ENCODE measurements at regions not wholly inside any gene's neighbourhood (a gene's known extent, or its start where the extent isn't known, plus 50 kb on each side); places are given as distances from the start of the nearest gene placed in this dataset.

DNA sequence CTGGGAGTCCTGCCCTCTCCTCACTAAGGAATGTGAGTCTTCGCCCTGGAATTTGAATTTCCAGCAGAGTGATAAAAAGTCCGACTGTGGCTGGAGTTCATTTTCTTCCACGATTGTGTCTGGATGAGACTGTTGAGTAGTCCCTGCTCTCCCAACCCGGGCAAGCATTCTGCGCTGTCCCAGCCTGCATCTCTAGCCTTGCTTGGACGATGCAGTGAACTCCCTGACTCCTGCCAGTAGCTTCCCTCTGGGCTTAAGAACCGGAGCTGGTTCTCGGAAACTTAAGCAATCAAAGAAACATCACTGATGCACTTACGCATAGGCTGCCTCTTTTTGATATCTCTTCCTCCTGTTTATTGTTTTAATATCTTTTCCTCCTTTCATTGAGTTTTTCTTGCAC, 116.0 kb upstream of the FZD8 start:
- DNase-seq: no peak

GRCh38 chr10:35754519-35754918, 112.4 kb upstream of the FZD8 start:
- DNase-seq: no peak

GRCh38 chr10:35752469-35753461, 110.7 kb upstream of the FZD8 start:
- DNase-seq: no peak

GRCh38 chr10:35751347-35751746, 109.3 kb upstream of the FZD8 start:
- DNase-seq: no peak

DNA sequence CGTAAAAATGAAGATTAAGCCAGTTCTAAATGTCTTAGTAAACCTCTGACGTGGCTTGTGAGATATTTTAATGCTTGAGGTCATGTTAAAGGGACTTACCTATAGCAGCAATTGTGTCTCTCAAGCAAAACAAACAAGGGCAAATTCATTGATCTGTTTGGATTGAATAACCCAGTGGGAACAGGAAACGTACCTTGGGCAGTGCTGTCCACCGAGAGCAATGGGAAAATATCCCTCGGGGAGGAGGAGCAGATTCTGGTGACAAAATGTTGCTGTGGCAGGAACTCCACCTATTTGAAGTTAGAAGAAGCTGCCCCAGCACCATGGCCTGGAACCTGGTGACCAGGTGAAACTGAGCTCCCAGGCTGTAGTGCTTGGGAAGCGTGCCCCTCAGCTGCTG, 107.1 kb upstream of the FZD8 start:
- DNase-seq: no peak

GRCh38 chr10:35745617-35746403, 103.7 kb upstream of the FZD8 start:
- no peak for DNase-seq

DNA sequence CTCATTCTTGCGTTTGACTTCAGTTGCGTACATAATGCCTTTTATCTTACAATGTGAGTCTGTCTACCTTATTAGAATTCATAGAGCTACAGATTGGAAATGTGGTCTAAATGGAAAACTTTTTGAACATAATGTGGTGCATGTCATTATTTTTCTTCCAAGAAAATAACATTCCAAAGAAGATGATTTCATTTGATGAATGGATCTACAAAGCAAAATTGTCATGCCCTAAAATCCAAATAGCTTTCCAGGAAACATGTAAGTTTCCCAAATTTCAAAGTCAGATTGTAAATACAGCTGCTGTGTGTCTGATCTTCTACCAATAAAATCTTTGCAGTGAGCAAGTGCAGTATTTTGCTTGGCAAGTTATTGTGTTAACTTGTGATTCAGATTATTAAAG, 101.8 kb upstream of the FZD8 start:
- DNase-seq: no peak

DNA sequence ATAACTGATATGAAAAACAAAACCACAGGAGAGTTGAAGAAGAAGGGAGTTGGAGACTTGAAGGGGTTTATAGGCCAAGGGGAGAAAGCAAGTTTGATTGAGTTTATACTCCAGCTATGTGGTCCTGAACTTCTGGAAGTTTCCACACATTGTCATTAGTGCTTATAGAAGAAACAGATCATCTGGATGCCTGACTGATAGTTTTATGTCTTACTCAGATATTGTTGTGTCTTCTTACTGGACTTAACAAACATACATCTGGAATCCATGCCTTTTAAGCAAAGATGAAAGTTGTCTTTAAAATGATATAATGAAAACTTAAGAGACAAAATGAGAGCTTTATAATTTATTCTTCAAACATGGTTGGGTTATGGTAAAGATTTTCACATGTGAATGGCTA, 101.3 kb upstream of the FZD8 start:
- DNase-seq: no peak

GRCh38 chr10:35739998-35740397, 97.9 kb upstream of the FZD8 start:
- no peak for DNase-seq

- DNase-seq: no peak
These were observed 93.3 kb upstream of the FZD8 start for GRCh38 chr10:35735412-35735811.

GRCh38 chr10:35731828-35732227, 89.7 kb upstream of the FZD8 start:
- no peak for DNase-seq

DNA sequence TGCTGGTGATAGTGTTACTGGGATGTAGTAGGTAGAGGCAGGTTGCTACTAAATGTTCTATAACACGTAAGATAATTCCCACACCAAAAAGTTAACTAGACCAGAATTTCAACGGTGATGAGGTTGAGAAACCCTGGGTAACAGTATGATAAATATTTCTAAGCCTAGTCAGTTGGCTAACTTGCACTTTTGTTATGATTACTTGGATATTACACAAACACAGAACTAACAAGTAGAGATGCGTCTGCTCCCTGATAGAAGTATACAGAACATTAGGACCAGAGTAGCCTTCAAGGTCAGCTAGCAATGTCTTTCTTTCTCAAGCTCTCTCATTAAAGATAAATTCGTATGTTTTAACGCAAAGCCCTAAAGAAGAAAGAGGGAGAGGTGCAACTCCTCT, 86.2 kb upstream of the FZD8 start:
- DNase-seq: no peak

- DNase-seq: no peak
These were observed 84.8 kb upstream of the FZD8 start for GRCh38 chr10:35726846-35727245.

GRCh38 chr10:35723992-35724391, 81.9 kb upstream of the FZD8 start:
- DNase-seq: no peak

GRCh38 chr10:35723059-35723458, 81.0 kb upstream of the FZD8 start:
- no peak for DNase-seq

GRCh38 chr10:35722636-35723035, 80.5 kb upstream of the FZD8 start:
- no peak for DNase-seq

GRCh38 chr10:35722226-35722625, 80.1 kb upstream of the FZD8 start:
- DNase-seq: no peak

DNA sequence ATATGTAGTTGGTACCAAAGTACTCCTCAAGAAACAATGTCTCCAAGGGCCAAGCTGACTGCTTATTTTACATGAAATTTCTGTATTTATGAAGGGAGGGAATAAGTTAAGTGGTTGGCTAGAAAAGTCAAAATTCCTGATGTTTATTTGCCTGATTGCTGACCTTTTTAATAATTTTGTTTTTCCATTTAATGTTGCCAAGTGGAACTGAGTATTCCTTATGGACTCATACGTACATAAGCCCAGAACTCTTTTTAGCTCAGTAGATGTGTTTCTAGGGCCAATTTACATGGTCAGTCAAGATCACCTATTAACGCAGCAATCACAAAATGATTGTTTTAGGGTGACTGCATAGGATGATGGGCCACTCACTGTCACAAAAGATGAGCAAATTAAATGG, 78.3 kb upstream of the FZD8 start:
- no peak for DNase-seq

- DNase-seq: no peak
These were observed 74.7 kb upstream of the FZD8 start for GRCh38 chr10:35716776-35717175.

DNA sequence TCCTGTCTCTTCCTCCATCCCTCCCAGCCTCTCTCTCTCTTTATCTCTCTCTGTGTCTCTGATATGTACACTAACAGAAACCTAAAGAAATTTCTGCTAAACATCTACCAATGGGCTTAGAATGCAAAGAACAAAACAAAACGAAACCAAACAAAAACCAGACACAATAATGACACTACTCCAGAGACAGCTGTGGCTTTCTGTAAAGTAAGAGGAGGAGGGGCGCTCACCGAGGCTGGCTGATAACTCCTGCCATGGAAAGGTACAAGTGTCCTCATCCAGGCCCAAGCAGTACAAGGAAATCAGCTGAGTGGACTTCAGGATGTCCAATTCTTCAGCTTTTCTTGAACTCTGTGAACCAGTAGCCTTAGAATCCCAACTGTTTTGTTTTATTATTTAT, 70.4 kb upstream of the FZD8 start:
- DNase-seq: no peak

GRCh38 chr10:35711615-35712411, 69.7 kb upstream of the FZD8 start:
- DNase-seq: no peak

DNA sequence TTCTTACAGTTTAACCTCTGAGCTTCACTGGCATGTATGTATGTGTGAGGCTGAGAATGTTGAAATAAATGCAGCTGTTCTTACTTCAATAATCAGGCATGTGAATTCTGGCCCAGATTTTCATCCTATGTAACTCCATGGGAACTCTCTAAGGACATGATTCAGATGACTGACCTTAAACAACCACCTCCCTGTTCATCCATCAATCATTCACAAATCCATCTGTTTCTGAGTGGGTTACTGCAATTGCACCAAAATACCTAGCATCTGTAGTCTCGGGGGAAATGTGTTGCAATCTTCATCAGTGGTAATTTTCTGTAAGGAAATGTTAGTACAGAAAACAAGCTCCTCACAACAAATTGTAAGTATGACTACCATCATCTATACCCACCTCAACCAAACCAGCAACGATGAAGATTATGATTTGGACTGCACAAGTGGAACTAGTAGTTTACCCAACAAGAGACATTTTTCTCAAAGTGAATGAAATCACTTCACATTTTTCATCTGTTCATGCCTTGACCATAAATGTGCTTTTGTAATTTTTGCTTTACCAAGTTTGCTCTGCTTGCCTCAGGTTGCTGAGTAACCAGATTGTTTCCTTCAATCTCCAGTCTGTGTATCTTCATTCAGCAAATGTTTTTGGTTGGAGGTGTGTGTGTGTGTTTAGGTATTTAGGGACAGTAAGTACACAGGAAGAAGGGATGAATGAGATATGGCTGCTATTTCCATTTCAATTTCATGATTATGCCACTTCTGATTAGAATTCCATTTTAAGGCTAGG, 65.7 kb upstream of the FZD8 start:
- no peak for DNase-seq
